H9 (cell line): ENCODE measurements at regions not wholly inside any gene's neighbourhood (a gene's known extent, or its start where the extent isn't known, plus 50 kb on each side); places are given as distances from the start of the nearest gene placed in this dataset.

Experiments
- DNase-seq: peaks from one replicate; pipeline ENCODE4 v3.0.0-alpha.2; 2017
- H2AFZ ChIP-seq: one replicate; pipeline ENCODE4 v1.6.1; 2013; ENCODE audit warnings: mild to moderate bottlenecking, low read length, control low read depth, moderate library complexity
- H2AK5ac ChIP-seq: 2 replicates; pipeline ENCODE4 v1.6.1; 2013; ENCODE audit warnings: low read length, control low read depth, mixed read lengths; ENCODE audit not compliant: insufficient read length
- H2BK120ac ChIP-seq: one replicate; pipeline ENCODE4 v1.6.1; 2013; ENCODE audit warnings: low read depth, mild to moderate bottlenecking, low read length, control low read depth, inconsistent platforms; ENCODE audit not compliant: poor library complexity, severe bottlenecking
- H2BK12ac ChIP-seq: 2 replicates; pipeline ENCODE4 v1.6.1; 2013; ENCODE audit warnings: low read length, control low read depth, mixed read lengths, low read depth; ENCODE audit not compliant: insufficient read length
- H2BK15ac ChIP-seq: 2 replicates; pipeline ENCODE4 v1.6.1; 2013; ENCODE audit warnings: low read depth, low read length, control low read depth
- H2BK20ac ChIP-seq: one replicate; pipeline ENCODE4 v1.6.1; 2013; ENCODE audit warnings: low read depth, mild to moderate bottlenecking, low read length, control low read depth, inconsistent platforms; ENCODE audit not compliant: poor library complexity, severe bottlenecking
- H2BK5ac ChIP-seq: 2 replicates; pipeline ENCODE4 v1.6.1; 2013; ENCODE audit warnings: low read length, control low read depth, mixed read lengths; ENCODE audit not compliant: insufficient read length
- H3K14ac ChIP-seq: 2 replicates; pipeline ENCODE4 v1.6.1; 2013; ENCODE audit warnings: low read length, control low read depth; ENCODE audit not compliant: insufficient read depth
- H3K18ac ChIP-seq: 2 replicates; pipeline ENCODE4 v1.6.1; 2013; ENCODE audit warnings: low read depth, mild to moderate bottlenecking, mixed read lengths, low read length, control low read depth; ENCODE audit not compliant: insufficient read length
- H3K23ac ChIP-seq: 2 replicates; pipeline ENCODE4 v1.6.1; 2013; ENCODE audit warnings: low read length, control low read depth, mixed read lengths, low read depth; ENCODE audit not compliant: insufficient read length
- H3K23me2 ChIP-seq: 2 replicates; pipeline ENCODE4 v1.6.1; 2013; ENCODE audit warnings: low read depth, mild to moderate bottlenecking, mixed read lengths, low read length, control low read depth; ENCODE audit not compliant: insufficient read length, poor library complexity, severe bottlenecking
- H3K27ac ChIP-seq: 2 replicates; pipeline ENCODE4 v1.5.1; 2013; ENCODE audit warnings: low read length, control low read depth, mixed read lengths, low read depth; ENCODE audit not compliant: insufficient read length
- H3K27me3 ChIP-seq: 2 replicates; pipeline ENCODE4 v1.6.1; 2013; ENCODE audit warnings: low read length, control low read depth, inconsistent platforms; ENCODE audit not compliant: insufficient read depth
- H3K4ac ChIP-seq: 2 replicates; pipeline ENCODE4 v1.6.1; 2013; ENCODE audit warnings: low read depth, mild to moderate bottlenecking, control low read depth, inconsistent platforms, low read length, moderate library complexity
- H3K4me1 ChIP-seq: 2 replicates; pipeline ENCODE4 v1.6.1; 2013; ENCODE audit warnings: low read length, control low read depth, inconsistent platforms; ENCODE audit not compliant: insufficient read depth
- H3K4me2 ChIP-seq: 2 replicates; pipeline ENCODE4 v1.6.1; 2013; ENCODE audit warnings: low read length, control low read depth, mixed read lengths; ENCODE audit not compliant: insufficient read length, insufficient read depth
- H3K56ac ChIP-seq: 2 replicates; pipeline ENCODE4 v1.6.1; 2013; ENCODE audit warnings: low read depth, mild to moderate bottlenecking, mixed read lengths, low read length, control low read depth; ENCODE audit not compliant: insufficient read length
- H3K79me1 ChIP-seq: 2 replicates; pipeline ENCODE4 v1.6.1; 2013; ENCODE audit warnings: low read depth, mild to moderate bottlenecking, moderate library complexity, low read length, control low read depth, inconsistent platforms; ENCODE audit not compliant: insufficient read depth, poor library complexity, severe bottlenecking
- H3K79me2 ChIP-seq: 2 replicates; pipeline ENCODE4 v1.6.1; 2013; ENCODE audit warnings: low read length, control low read depth, inconsistent platforms; ENCODE audit not compliant: insufficient read depth
- H3K9ac ChIP-seq: 2 replicates; pipeline ENCODE4 v1.6.1; 2013; ENCODE audit warnings: low read length, control low read depth, mixed read lengths; ENCODE audit not compliant: insufficient read length; ENCODE audit errors: extremely low read depth
- H3K9me3 ChIP-seq: one replicate; pipeline ENCODE4 v1.6.1; 2013; ENCODE audit warnings: low read depth, low read length, inconsistent platforms; ENCODE audit not compliant: control insufficient read depth
- H3T11ph ChIP-seq: one replicate; pipeline ENCODE4 v1.6.1; 2013; ENCODE audit warnings: mild to moderate bottlenecking, low read length, control low read depth, inconsistent platforms
- H4K20me1 ChIP-seq: one replicate; pipeline ENCODE4 v1.6.1; 2013; ENCODE audit not compliant: control insufficient read depth, insufficient read length, insufficient read depth
- H4K5ac ChIP-seq: 2 replicates; pipeline ENCODE4 v1.6.1; 2013; ENCODE audit warnings: low read depth, mild to moderate bottlenecking, mixed read lengths, low read length, control low read depth; ENCODE audit not compliant: insufficient read length
- H4K8ac ChIP-seq: replicated peaks from 2 replicates; pipeline ENCODE4 v1.6.1; 2013; ENCODE audit warnings: low read length, control low read depth, mixed read lengths, low read depth; ENCODE audit not compliant: insufficient read length
- H4K91ac ChIP-seq: 2 replicates; pipeline ENCODE4 v1.6.1; 2013; ENCODE audit warnings: low read depth, mild to moderate bottlenecking, moderate library complexity, mixed read lengths, low read length, control low read depth; ENCODE audit not compliant: insufficient read length
- H3K27ac Mint-ChIP-seq, 3 experiments: 2 replicates in 2 of 3; 3 replicates in 1 of 3; pipeline ENCODE4 v1.8.0; 2020 to 2021; ENCODE audit warnings: mixed read lengths in 3 of 3, mild to moderate bottlenecking in 1 of 3, moderate library complexity in 1 of 3
- H3K27me3 Mint-ChIP-seq: 2 replicates; pipeline ENCODE4 v1.8.0; 2021; ENCODE audit warnings: low read depth, mild to moderate bottlenecking, moderate library complexity, mixed read lengths
- H3K36me3 Mint-ChIP-seq, 3 experiments: 2 replicates in 2 of 3; 3 replicates in 1 of 3; pipeline ENCODE4 v1.8.0; 2020 to 2021; ENCODE audit warnings: low read depth in 3 of 3, mixed read lengths in 3 of 3; ENCODE audit not compliant: insufficient read depth in 1 of 3
- H3K4me1 Mint-ChIP-seq, 2 experiments: 2 replicates each; pipeline ENCODE4 v1.8.0; 2020; ENCODE audit warnings: mixed read lengths in 2 of 2
- H3K4me3 Mint-ChIP-seq, 2 experiments: 2 replicates in 1 of 2; 3 replicates in 1 of 2; pipeline ENCODE4 v1.8.0; 2020 to 2021; ENCODE audit warnings: mild to moderate bottlenecking in 2 of 2, mixed read lengths in 2 of 2, moderate library complexity in 1 of 2
- H3K9me3 Mint-ChIP-seq, 2 experiments: 2 replicates in 1 of 2; 3 replicates in 1 of 2; pipeline ENCODE4 v1.8.0; 2020; ENCODE audit warnings: mild to moderate bottlenecking in 2 of 2, mixed read lengths in 2 of 2, moderate library complexity in 1 of 2
- WGBS: extraction: QIAGEN DNeasy Blood & Tissue Kit; methylation state at CpG from one replicate; pipeline ENCODE4 v1.1.7; 2013; ENCODE audit warnings: missing lambda C conversion rate, low lambda C conversion rate, mixed read lengths; ENCODE audit not compliant: insufficient read length; ENCODE audit errors: extremely low coverage; 5-methylcytosine and 5-hydroxymethylcytosine counted together
- TF ChIP-seq, protein P1 (sequence below): fragments of 200-600 bp; sonication (generic); conservative IDR thresholded peaks from 3 replicates; pipeline ENCODE4 v1.8.0; 2021; ENCODE audit warnings: antibody characterized with exemption, mild to moderate bottlenecking

DNA sequence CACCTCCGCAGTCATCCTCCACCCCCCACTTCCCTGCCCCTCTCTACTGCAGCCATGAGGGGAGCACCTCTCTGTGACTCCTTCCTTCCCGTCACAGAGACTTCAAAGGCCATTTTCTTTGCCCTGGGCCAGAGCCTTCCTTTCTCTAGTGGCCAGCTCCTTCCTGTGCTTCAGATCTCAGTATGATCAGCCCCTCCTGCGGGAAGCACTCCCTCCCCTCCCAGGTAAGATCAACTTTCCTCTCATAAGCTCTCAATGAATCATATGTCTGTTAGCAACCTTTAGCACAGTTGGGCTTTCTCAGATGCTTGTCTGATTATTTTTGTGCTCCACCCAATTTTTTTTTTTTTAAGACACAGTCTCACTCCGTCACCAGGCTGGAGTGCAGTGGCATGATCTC lies 241.0 kb upstream of the PRSS1 start:
- no peak overlapping the region for H4K91ac ChIP-seq
- H2AK5ac ChIP-seq = no peak overlapping the region
- Mint-ChIP-seq H3K27ac (peak overlapping the region in 1 of 3 experiments; percentile 27; a peak in 3 of 7 replicates), H3K4me1 (0 out of 4 replicates have a peak, but pooled peaks cover 0 to 1% of the 10 kb centered on the region in 2 experiments), H3K36me3 (no peaks in the 10 kb centered on the region), H3K27me3 (peaks cover 3% of the 10 kb centered on the region), H3K9me3 (no peaks in the 10 kb centered on the region), H3K4me3 (no peak overlapping the region)
- no peak overlapping the region for H2BK20ac ChIP-seq
- no peak overlapping the region for H2BK12ac ChIP-seq
- H3K9me3 ChIP-seq = no peaks in the 10 kb centered on the region
- no peak for DNase-seq
- no peaks in the 10 kb centered on the region for H3K4me1 ChIP-seq
- no peak overlapping the region for H3K4ac ChIP-seq
- H3K23ac ChIP-seq = no peak overlapping the region
- H2BK5ac ChIP-seq = no peak overlapping the region
- H2AFZ ChIP-seq = no peak overlapping the region
- no peak overlapping the region for H2BK120ac ChIP-seq
- H3K23me2 ChIP-seq = no peaks in the 10 kb centered on the region
- no peak overlapping the region for H4K5ac ChIP-seq
- H3K4me2 ChIP-seq = no peak overlapping the region
- H3K27me3 ChIP-seq = no peaks in the 10 kb centered on the region
- no CpG with 5 or more reads among the region's 4 CpGs for WGBS
- H3K14ac ChIP-seq = no peak overlapping the region; the same call in 1 of the 2 replicates
- no peak overlapping the region for H3T11ph ChIP-seq
- H3K27ac ChIP-seq = no peak overlapping the region
- no peaks in the 10 kb centered on the region for H3K79me1 ChIP-seq
- no peak overlapping the region for H3K18ac ChIP-seq
- no peak overlapping the region for H2BK15ac ChIP-seq
- H3K56ac ChIP-seq = no peak overlapping the region
- no peaks in the 10 kb centered on the region for H4K20me1 ChIP-seq
- no peak overlapping the region for H4K8ac ChIP-seq
- no peak overlapping the region for H3K9ac ChIP-seq
- H3K79me2 ChIP-seq = no peaks in the 10 kb centered on the region
- TF ChIP-seq, protein P1, sequence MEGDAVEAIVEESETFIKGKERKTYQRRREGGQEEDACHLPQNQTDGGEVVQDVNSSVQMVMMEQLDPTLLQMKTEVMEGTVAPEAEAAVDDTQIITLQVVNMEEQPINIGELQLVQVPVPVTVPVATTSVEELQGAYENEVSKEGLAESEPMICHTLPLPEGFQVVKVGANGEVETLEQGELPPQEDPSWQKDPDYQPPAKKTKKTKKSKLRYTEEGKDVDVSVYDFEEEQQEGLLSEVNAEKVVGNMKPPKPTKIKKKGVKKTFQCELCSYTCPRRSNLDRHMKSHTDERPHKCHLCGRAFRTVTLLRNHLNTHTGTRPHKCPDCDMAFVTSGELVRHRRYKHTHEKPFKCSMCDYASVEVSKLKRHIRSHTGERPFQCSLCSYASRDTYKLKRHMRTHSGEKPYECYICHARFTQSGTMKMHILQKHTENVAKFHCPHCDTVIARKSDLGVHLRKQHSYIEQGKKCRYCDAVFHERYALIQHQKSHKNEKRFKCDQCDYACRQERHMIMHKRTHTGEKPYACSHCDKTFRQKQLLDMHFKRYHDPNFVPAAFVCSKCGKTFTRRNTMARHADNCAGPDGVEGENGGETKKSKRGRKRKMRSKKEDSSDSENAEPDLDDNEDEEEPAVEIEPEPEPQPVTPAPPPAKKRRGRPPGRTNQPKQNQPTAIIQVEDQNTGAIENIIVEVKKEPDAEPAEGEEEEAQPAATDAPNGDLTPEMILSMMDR = no peak
